Activated CD4-positive, alpha-beta memory T cell treated with anti-CD3 and anti-CD28 coated beads for 36 hours (primary cell): ENCODE measurements at regions not wholly inside any gene's neighbourhood (a gene's known extent, or its start where the extent isn't known, plus 50 kb on each side); places are given as distances from the start of the nearest gene placed in this dataset.

ENCODE experiments used
- CTCF ChIA-PET: fragments of 350-600 bp; sonication (Branson Sonifier 250); formaldehyde crosslinking; loops from one replicate; lab custom pipeline; 2021; ENCODE audit warnings: antibody characterized with exemption, inconsistent platforms; lab: Charles Lee
- POLR2A ChIA-PET: fragments of 350-600 bp; sonication (Branson Sonifier 250); formaldehyde crosslinking; loops from one replicate; lab custom pipeline; 2021; ENCODE audit warnings: antibody characterized with exemption; lab: Charles Lee
- DNase-seq: peaks from one replicate; pipeline ENCODE4 v3.0.0-alpha.2; 2020
- H3K27ac Mint-ChIP-seq: one replicate; pipeline ENCODE4 v1.8.0; 2021; ENCODE audit warnings: mixed read lengths
- H3K27me3 Mint-ChIP-seq: one replicate; pipeline ENCODE4 v1.8.0; 2021; ENCODE audit warnings: mixed read lengths
- H3K36me3 Mint-ChIP-seq: one replicate; pipeline ENCODE4 v1.8.0; 2021; ENCODE audit warnings: mixed read lengths
- H3K4me1 Mint-ChIP-seq: one replicate; pipeline ENCODE4 v1.8.0; 2021; ENCODE audit warnings: low read depth, mixed read lengths
- H3K4me3 Mint-ChIP-seq: one replicate; pipeline ENCODE4 v1.8.0; 2021; ENCODE audit warnings: mild to moderate bottlenecking, mixed read lengths
- H3K9me3 Mint-ChIP-seq: one replicate; pipeline ENCODE4 v1.8.0; 2021; ENCODE audit warnings: mixed read lengths
- intact Hi-C: fragments of 100-400 bp; cut with micrococcal nuclease; formaldehyde crosslinking; loops from one replicate; pipeline ENCODE4 v1.15.1; 2023

GRCh38 chrX:106391284-106391911 is 220.4 kb upstream of the RADX start:
- DNase-seq = no peak
- CTCF ChIA-PET = no interaction called here
- Mint-ChIP-seq H3K9me3 (no peaks in the 10 kb centered on the region), H3K27me3 (no peaks in the 10 kb centered on the region), H3K4me3 (no peak overlapping the region), H3K36me3 (no peaks in the 10 kb centered on the region), H3K4me1 (no peaks in the 10 kb centered on the region), H3K27ac (no peak overlapping the region)
- intact Hi-C loops = no loop called here
- POLR2A ChIA-PET = no interaction called here

- Mint-ChIP-seq H3K4me3 (no peak overlapping the region), H3K27me3 (no peaks in the 10 kb centered on the region), H3K4me1 (no peaks in the 10 kb centered on the region), H3K36me3 (no peaks in the 10 kb centered on the region), H3K9me3 (no peaks in the 10 kb centered on the region), H3K27ac (no peak overlapping the region)
- intact Hi-C loops = no loop called here
- DNase-seq = no peak
- ChIA-PET CTCF (no interaction called here), POLR2A (no interaction called here)
Observed at GRCh38 chrX:106392346-106392745, 219.4 kb upstream of the RADX start.

GRCh38 chrX:106397788-106398538 is 213.8 kb upstream of the RADX start:
- Mint-ChIP-seq H3K4me1 (no peaks in the 10 kb centered on the region), H3K36me3 (no peaks in the 10 kb centered on the region), H3K9me3 (no peaks in the 10 kb centered on the region), H3K4me3 (no peak overlapping the region), H3K27me3 (no peaks in the 10 kb centered on the region), H3K27ac (no peak overlapping the region)
- ChIA-PET CTCF (no interaction called here), POLR2A (no interaction called here)
- no peak for DNase-seq
- intact Hi-C loops = no loop called here

GRCh38 chrX:106401965-106402559 is 209.7 kb upstream of the RADX start:
- H3K4me3 Mint-ChIP-seq = no peak overlapping the region
- H3K9me3 Mint-ChIP-seq = no peaks in the 10 kb centered on the region
- H3K27ac Mint-ChIP-seq = no peak overlapping the region
- H3K4me1 Mint-ChIP-seq = no peaks in the 10 kb centered on the region
- ChIA-PET CTCF (no interaction called here), POLR2A (no interaction called here)
- DNase-seq = no peak
- intact Hi-C loops = no loop called here
- no peaks in the 10 kb centered on the region for H3K36me3 Mint-ChIP-seq
- H3K27me3 Mint-ChIP-seq = no peaks in the 10 kb centered on the region

GRCh38 chrX:106404512-106404911 is 207.3 kb upstream of the RADX start:
- Mint-ChIP-seq H3K27me3 (no peaks in the 10 kb centered on the region), H3K27ac (no peak overlapping the region), H3K4me3 (no peak overlapping the region), H3K36me3 (no peaks in the 10 kb centered on the region), H3K9me3 (no peaks in the 10 kb centered on the region), H3K4me1 (no peaks in the 10 kb centered on the region)
- no peak for DNase-seq
- ChIA-PET POLR2A (no interaction called here), CTCF (no interaction called here)
- intact Hi-C loops = no loop called here

- H3K9me3 Mint-ChIP-seq = no peaks in the 10 kb centered on the region
Observed at GRCh38 chrX:106415276-106415895, 196.4 kb upstream of the RADX start.

GRCh38 chrX:106436691-106437090 is 175.1 kb upstream of the RADX start:
- Mint-ChIP-seq H3K27ac (no peak overlapping the region), H3K9me3 (no peaks in the 10 kb centered on the region), H3K36me3 (no peaks in the 10 kb centered on the region), H3K4me1 (no peaks in the 10 kb centered on the region), H3K27me3 (no peaks in the 10 kb centered on the region), H3K4me3 (no peak overlapping the region)
- DNase-seq = no peak
- ChIA-PET POLR2A (no interaction called here), CTCF (no interaction called here)
- intact Hi-C loops = no loop called here

More at GRCh38 chrX:106415276-106415895, 196.4 kb upstream of the RADX start:
- ChIA-PET POLR2A (no interaction called here), CTCF (interaction anchor here (0.6 to 2.5 kb wide), 8 partner anchors 8 to 563 kb away, joined by 3 to 12 read pairs (median 4); no protein-coding TSS in a partner anchor)
- Mint-ChIP-seq H3K27ac (no peak overlapping the region), H3K27me3 (no peaks in the 10 kb centered on the region), H3K4me3 (no peak overlapping the region), H3K36me3 (no peaks in the 10 kb centered on the region), H3K4me1 (no peaks in the 10 kb centered on the region)
- intact Hi-C loops = loop anchor here (5.0 kb wide), 1 partner anchor 377 kb away; no protein-coding TSS in a partner anchor
- DNase-seq = no peak

GRCh38 chrX:106437407-106437806 is 174.4 kb upstream of the RADX start:
- no peak for DNase-seq
- H3K4me3 Mint-ChIP-seq = no peak overlapping the region
- ChIA-PET CTCF (interaction anchor here (0.7 kb wide), 1 partner anchor 1236 kb away, joined by 3 read pairs; no protein-coding TSS in a partner anchor), POLR2A (no interaction called here)
- H3K4me1 Mint-ChIP-seq = no peaks in the 10 kb centered on the region
- no peaks in the 10 kb centered on the region for H3K36me3 Mint-ChIP-seq
- no peaks in the 10 kb centered on the region for H3K9me3 Mint-ChIP-seq
- intact Hi-C loops = no loop called here
- no peak overlapping the region for H3K27ac Mint-ChIP-seq
- H3K27me3 Mint-ChIP-seq = no peaks in the 10 kb centered on the region

GRCh38 chrX:106450405-106450804 is 161.4 kb upstream of the RADX start:
- H3K27me3 Mint-ChIP-seq = no peaks in the 10 kb centered on the region
- CTCF ChIA-PET = no interaction called here
- H3K4me1 Mint-ChIP-seq = peaks cover 5% of the 10 kb centered on the region
- no peak overlapping the region for H3K4me3 Mint-ChIP-seq
- no peak for DNase-seq
- no peaks in the 10 kb centered on the region for H3K9me3 Mint-ChIP-seq
- intact Hi-C loops = no loop called here
- no peaks in the 10 kb centered on the region for H3K36me3 Mint-ChIP-seq
- no peak overlapping the region for H3K27ac Mint-ChIP-seq
- POLR2A ChIA-PET = no interaction called here

GRCh38 chrX:106451933-106452332 is 159.8 kb upstream of the RADX start:
- Mint-ChIP-seq H3K27me3 (no peaks in the 10 kb centered on the region), H3K36me3 (no peaks in the 10 kb centered on the region), H3K4me1 (peaks cover 5% of the 10 kb centered on the region), H3K4me3 (no peak overlapping the region), H3K9me3 (no peaks in the 10 kb centered on the region), H3K27ac (no peak overlapping the region)
- DNase-seq = no peak
- ChIA-PET CTCF (no interaction called here), POLR2A (no interaction called here)
- intact Hi-C loops = loop anchor here (2.0 kb wide), 1 partner anchor 33 kb away; no protein-coding TSS in a partner anchor

- H3K36me3 Mint-ChIP-seq = no peaks in the 10 kb centered on the region
- H3K4me3 Mint-ChIP-seq = no peak overlapping the region
- ChIA-PET CTCF (no interaction called here), POLR2A (no interaction called here)
- intact Hi-C loops = no loop called here
- H3K27ac Mint-ChIP-seq = no peak overlapping the region
- H3K27me3 Mint-ChIP-seq = no peaks in the 10 kb centered on the region
- no peaks in the 10 kb centered on the region for H3K9me3 Mint-ChIP-seq
- no peak for DNase-seq
- H3K4me1 Mint-ChIP-seq = peaks cover 5% of the 10 kb centered on the region
Observed at GRCh38 chrX:106454991-106455390, 156.8 kb upstream of the RADX start.

- Mint-ChIP-seq H3K27ac (no peak overlapping the region), H3K4me3 (no peak overlapping the region), H3K36me3 (no peaks in the 10 kb centered on the region), H3K4me1 (peaks cover 5% of the 10 kb centered on the region), H3K27me3 (no peaks in the 10 kb centered on the region), H3K9me3 (no peaks in the 10 kb centered on the region)
- POLR2A ChIA-PET = no interaction called here
- intact Hi-C loops = no loop called here
- no peak for DNase-seq
- CTCF ChIA-PET = no interaction called here
Observed at GRCh38 chrX:106457802-106458201, 154.0 kb upstream of the RADX start.
